Endothelial cell of hepatic sinusoid (primary cell): ENCODE measurements at regions not wholly inside any gene's neighbourhood (a gene's known extent, or its start where the extent isn't known, plus 50 kb on each side); places are given as distances from the start of the nearest gene placed in this dataset.

Source experiments
- in situ Hi-C: cut with HindIII; loops from 2 replicates; pipeline ENCODE4 v1.10.0; 2017; ENCODE audit warnings: low sequenced_read_pairs

DNA sequence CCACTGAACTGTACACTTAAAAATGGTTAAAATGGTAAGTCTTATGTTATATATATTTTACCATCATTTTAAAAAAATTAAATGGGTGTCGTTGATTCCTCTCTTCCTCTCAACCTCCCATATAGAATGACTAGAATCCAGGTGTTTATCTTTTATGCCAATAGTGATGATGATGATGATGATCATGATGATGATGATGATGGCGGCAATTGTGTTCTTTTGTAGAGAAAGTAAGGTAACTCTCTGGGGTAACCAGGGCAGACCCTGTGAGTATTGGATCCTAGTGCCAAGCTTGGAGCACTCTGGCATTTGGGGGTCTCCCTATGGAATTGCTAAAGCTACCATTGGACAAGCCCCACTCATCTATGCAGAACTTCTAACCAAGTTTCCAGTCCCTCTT is 113.6 kb downstream of the GLI2 start:
- in situ Hi-C loops: no loop called here

DNA sequence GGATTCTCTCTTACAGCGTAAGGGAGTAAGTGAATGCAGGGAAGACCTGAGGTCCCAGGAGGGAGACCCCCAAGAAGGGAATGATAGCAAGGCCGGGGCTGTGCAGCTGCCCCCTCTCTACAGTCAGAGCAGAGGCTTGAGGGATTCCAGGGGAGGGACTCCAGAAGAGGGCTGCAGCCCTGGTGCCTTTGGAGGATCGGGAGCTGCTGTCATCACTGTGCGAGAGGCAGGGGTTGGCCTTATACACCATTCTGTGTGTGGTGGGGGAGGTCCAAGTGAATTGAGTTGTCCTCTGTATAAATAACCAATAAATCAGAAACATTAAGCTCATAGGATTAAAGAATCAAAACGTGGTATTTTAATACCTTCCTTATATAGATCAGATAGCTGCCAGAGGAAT is 114.9 kb downstream of the GLI2 start:
- in situ Hi-C loops: no loop called here

DNA sequence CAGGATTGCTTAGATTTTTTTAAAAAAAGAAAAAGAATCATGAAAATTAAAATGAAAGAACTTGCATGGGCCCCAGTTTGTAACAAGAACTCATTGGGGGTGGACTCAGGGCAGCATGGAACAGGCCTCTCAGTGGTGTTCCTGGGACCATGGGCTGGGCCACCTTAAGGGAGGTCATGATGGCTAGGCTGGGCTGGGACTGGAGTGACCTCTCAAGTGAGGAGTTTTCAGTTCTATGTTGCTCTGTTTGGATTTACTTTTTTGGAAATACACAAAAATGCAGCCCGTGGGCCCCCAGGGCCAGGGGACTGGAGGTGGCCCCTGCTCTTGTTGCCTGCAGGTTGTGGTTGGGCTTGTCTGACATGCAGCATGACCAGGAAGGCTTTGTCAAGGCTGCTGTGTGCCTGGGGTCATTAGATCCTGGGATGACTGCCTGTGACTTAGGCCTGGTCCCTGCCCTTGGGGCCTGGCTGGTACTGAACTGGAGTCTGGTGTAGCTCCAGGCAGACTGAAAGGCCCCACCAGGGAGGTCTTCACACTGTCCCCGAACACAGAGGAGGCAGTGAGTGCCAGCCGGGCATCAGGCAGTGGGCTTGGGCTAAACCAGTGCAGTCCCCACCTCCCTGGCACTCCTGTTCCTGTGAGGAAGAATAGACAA is 115.6 kb downstream of the GLI2 start:
- in situ Hi-C loops: no loop called here

DNA sequence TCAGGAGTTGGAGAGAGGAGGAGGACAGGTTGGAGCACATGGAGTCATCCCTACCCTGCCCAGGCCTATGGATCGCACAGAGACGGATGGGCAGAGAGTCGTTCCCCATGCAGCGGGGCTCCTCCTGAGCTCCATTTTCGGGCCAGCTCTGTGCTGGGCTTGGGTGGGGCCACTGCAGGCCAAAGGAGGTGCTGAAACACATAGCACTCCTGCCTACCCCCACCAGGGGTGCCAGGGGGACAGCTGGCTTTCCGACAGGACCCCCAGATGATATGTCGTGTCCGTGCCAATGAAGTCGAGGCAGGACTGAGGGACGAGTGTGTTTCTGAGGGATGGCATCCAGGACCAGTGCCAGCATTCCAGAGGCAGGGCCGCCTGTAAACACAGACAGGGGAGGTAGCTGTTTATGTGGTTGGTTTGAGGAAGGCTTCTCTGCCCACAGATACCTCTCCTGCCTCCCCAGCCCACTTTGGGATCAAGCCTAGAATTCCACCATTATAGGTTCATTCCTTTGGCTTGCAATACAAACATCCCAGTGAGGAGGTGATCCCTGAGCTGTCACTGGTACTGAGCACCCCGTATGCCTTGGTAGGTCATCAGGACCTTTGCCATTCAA is 116.6 kb downstream of the GLI2 start:
- in situ Hi-C loops: no loop called here

DNA sequence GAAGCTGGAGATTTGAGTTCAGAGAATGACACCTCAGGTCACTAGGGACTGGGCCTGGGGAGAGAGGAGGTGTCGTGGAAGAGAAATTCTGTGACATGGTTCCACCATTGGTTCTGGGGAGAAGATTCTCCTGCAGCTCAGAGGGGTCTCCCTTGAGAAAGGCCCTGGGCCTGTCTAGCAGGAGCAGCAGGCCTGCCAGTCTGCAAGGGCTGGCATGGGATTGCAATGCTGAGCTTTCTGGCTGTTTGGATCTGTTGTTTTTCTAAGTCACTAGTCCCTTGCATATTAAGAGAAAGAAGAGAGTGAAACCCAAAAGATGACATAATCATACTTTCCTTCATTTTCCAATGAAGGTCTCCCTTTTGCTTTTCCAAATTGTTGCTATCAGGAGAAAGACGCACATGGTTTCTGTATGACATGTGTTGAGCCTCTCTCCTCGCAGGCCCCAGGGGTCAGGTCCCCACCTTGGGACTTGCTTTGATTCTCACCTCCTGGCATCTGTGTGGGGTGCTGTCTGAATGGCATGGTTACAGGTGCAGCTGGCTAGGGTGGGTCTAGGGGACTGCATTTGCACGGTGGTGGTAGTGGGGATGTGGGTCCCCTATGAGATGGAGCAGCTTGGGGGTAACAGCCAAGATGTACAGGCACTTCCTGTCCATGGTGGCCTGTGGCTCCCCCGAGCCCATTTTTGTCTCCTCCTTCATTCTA is 117.8 kb downstream of the GLI2 start:
- in situ Hi-C loops: no loop called here

DNA sequence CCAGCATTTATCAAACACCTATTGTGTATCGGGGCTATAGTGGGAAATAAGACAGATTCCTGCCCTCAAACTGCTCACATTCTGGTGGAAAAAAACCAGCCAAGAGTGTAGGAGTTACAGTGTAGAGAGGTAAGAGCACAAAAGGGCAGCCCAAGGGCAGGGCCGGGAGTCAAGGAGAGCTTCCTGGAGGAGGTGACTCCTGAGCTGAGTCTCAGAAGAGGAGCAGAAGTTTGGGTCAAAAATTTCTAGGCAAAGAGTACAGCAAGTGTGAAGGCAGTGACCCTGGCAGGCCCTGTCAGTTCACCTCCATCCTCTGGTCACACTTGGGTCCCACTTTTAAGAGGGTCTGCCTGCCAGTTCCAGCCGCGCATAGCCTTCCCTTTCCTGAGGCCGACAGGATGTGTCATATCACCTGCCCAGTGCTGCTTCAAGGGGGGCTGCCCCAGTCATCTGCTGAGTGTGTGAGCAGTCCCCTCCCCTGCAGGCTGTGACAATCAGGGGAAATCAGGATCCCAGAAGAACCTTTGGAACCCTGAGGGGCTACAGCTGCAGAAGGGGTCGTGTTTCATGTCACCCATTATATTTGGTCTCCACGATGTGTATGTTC is 118.4 kb downstream of the GLI2 start:
- in situ Hi-C loops: no loop called here

DNA sequence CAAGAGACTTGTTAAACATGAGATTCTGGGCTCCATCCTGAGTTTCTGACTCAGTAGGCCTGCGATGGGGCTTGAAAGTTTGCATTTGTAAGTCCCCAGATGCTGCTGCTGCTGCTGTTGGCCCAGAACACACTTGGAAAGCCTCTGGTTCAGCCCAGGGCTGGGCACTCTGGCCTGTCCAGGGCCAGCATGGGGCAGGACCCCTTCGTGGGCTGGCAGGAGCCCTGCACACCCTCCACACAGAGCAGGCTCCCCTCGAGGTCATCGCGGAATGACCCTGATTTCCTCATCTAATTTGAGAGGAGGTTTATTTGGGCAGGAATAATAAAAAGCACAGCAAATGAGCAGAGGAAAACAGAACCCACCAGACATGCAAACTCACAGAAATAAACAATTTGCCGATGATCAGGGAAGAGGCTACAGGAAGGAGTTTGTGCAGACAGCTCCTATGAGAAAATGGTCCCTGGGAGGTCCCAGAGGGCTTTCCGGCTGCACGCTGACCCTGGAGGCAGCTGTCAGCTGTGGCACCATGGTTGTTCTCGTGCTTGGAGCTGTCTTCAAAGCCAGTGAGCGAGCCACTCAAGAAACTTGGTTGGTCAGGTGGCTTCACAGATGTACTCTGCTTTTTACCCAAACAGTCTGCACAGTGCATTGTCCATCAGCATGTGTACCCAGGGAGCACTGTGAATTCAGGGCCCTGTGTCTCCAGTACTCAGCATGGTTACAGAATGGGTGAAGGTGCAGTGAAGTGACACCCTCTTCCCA is 119.3 kb downstream of the GLI2 start:
- in situ Hi-C loops: no loop called here

DNA sequence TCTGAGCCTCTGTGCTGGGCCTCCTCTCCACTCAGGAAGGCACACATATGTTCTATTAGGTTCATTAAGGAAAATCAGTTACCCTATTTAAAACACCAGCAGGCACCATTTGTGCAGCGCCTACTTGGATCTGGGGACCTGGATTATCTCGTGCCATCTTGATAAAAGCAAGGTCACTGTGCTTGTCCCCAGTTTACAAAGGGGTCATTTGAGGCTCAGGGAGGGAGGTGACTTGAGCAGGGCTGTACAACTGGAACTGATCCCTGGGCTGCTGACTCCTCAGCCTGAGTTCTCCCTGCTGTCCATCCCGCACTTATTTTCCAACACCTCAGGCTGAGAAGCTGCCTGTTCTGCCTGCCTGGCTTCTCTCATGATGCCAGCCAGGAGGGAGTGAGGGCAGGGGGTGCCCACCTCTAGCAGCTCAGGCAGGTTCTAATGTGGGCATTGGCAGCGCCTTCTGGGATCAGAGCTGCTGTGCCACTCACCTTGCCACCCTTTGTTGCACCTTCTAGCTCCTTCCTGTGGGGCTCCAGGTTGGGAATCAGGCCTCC is 120.3 kb downstream of the GLI2 start:
- in situ Hi-C loops: no loop called here

DNA sequence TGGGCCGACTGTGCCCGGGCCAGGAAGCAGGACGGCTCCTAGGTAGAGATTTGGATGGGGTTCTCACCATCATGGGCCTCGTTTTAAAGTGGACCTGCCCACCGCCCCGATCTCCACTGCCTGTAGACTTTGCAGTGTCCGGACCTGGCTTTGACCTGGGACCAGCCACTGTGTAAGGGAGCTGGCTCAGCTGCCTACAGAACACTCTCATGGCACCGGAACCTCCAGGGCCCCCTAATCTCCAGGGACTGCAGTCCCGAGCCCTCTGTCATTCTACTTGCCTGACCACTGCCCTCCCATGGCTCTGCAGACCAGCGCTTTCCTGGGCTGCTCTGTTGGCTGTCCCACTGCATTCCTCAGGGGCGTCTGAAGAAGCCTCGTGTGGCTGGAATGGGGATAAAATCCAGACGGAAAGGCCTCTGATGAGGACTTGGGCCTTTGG is 120.8 kb downstream of the GLI2 start:
- in situ Hi-C loops: no loop called here

DNA sequence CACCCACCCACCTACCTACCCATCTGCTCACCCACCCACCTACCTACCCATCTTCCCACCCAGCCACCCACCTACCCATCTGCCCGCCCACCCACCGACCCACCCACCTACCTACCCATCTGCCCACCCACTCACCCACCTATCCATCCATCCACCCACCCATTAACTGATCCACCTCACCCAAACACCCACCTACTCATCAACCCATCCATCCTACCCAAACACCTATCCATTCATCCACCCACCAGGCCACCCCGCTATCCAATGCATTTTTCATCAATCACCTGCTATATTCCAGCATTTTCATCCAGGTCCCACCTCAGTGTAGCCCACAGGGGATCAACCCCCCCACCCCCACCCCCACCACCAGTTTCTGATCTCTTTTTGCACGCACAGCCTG is 121.8 kb downstream of the GLI2 start:
- in situ Hi-C loops: no loop called here

DNA sequence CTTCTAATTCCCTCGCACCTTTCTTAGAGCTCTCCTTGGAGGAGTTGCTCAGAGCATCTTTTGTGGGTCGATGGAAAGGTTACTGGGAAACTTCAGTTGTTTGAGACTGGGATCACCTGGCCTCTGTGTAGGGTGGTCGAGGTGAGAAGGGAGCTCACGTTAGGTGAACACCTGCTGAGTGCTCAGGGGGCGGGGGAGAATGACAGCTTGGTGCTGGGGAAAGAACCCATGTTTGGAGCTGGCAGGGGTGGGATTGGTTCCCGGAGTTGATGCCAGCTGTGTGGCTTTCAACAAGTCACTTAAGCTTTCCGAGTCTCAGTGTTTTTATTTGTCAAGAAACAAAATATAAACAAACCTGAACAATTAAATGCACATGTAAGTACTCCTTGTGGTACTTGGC is 122.3 kb downstream of the GLI2 start:
- in situ Hi-C loops: no loop called here

DNA sequence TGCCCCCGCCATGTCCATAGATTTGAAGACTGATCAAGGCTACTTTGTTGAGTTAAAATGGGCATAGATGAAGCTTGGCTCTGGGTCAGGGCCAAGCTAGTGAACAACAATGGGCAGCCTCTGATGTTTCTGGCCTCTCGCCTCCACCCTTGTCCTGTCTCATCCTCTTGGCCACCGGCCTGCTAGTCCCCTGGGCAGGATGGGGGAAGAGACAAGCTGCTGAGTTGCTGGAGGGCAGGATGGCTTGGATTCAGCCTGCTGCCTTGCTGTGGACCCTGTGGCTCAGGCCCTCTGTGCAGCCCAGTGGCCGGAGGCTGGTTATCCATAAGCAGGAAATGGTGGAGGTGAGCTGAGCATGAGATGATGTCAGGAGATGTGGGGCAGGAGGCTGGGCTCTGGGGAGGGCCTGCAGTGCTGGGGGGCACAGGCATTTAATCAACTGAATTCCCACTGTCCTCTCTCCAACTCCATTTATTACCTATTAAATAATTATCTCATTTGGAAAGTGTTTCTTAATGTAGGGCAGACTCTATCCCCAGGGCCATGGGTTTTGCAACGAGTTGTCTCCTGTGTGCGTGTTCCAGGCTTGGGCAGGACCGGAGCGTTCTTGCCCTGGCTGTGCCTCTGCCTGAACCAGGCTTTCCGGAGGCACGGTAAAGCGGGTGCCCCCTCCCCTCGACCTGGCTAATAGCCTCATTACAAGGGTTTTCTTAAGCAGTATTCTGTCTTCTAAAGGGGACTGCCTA is 122.9 kb downstream of the GLI2 start:
- in situ Hi-C loops: no loop called here

DNA sequence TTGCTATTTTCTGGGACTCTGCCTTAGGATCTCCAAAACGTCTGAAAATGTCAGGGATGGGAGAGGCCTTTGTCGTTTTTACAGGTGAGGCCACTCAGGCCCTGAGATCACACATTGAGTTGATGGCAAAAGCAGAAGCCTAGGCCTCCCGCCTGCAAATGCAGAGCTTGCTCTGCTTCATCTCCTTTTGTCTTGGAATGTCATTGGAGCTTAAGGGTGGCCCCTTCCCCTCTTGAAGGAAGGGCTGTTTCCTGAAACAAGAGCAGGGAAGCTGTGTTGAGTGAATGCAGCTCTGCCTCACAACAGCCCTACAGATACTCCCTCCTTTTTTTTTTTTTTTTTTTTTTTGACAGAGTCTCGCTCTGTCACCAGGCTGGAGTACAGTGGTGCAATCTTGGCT is 123.5 kb downstream of the GLI2 start:
- in situ Hi-C loops: no loop called here

DNA sequence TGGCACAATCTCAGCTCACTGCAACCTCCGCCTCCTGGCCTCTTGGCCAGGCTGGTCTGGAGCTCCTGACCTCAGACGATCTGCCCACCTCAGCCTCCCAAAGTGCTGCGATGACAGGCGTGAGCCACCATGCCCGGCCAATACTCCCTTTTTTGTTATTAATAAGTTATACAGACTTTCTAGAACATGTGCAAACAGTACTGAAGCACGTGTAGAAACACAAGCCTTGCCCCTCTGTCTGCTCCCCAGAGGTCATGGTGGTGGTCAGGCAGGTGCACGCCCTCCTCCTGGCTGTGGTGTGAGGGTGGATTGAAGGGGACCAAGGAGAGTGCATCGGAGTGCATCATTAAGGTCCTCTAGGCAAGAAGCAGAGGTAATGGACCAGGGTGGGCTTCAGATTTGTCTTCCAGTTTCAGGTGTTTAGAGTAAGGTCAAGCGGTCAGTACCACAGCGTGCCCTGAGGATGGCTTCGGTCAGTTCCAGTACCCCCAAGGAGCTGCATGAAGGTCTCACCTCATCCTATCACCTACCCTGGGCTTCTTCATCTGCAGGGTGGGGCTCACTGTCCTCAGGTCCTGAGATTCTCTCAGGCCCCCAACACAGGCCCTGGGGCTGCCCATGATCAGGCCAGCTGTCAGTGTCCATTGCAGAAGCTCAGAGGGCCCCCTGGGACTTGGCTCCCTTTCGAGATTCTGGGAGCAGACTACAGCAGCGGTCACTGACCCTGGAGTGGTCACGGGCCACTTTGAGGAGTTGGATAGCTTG is 124.3 kb downstream of the GLI2 start:
- in situ Hi-C loops: no loop called here

DNA sequence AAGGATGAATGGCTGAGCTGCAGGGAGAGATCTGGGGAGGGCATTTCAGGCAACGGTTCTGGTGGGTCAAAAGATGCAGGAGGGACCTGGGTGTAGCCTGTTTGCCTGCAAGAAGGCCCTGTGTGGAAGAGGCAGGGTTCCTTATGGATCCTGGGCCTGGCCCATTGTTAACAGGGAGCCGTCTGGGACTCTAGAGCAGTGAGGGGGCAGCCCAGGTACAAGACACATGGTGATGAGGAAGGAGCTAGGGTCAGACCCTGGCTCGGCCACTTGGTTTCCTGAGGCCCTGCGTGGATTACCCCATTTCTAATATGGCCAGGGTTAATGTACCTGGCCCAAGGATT is 124.9 kb downstream of the GLI2 start:
- in situ Hi-C loops: no loop called here

DNA sequence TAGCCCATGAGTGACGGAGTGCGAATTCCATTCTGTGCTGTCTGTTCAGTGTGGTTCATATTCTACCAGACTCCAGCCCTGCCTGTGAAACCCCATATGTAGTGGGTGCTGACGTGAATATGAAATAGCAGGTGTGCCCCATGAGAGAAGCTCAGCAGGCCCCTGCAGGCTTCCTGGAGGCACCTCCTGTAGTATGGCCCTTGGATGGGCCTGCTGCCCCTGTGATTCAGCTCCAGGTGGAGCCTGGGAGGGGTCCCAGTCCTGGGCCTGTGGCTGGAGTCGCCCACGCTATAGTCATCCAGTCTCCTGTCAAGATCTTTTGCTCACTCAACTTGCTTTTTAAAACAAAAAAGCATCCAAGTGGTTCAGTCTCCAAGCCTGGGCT is 125.5 kb downstream of the GLI2 start:
- in situ Hi-C loops: no loop called here

DNA sequence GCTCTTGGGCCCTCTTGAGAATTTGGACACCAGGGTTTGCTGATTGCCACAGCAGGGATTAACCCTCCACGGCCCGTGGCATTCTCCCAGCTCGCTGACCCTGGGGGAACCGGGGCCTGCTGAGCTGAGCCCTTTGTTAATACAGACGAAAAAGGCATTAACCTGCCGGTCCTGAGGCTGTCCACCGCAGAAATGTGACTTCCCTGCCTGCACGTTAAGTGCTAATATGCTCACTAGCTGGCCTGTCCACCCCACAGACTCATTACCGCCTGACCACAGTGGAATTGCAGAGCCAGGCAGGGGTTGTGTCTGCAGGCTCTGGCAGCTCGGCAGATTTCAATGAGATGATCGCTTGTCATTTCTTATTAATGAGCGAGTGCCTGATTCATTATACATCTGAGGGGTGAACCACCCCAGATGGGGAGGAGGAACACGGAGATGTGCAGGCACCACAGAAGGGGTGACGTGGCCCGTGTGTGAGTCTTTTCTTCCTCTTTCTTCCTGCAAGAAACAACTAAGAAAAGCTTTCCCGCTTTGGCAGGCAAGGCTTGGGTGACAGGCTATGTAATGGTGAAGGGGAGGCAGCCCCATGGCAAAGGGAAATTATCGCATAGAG is 126.0 kb downstream of the GLI2 start:
- in situ Hi-C loops: no loop called here

DNA sequence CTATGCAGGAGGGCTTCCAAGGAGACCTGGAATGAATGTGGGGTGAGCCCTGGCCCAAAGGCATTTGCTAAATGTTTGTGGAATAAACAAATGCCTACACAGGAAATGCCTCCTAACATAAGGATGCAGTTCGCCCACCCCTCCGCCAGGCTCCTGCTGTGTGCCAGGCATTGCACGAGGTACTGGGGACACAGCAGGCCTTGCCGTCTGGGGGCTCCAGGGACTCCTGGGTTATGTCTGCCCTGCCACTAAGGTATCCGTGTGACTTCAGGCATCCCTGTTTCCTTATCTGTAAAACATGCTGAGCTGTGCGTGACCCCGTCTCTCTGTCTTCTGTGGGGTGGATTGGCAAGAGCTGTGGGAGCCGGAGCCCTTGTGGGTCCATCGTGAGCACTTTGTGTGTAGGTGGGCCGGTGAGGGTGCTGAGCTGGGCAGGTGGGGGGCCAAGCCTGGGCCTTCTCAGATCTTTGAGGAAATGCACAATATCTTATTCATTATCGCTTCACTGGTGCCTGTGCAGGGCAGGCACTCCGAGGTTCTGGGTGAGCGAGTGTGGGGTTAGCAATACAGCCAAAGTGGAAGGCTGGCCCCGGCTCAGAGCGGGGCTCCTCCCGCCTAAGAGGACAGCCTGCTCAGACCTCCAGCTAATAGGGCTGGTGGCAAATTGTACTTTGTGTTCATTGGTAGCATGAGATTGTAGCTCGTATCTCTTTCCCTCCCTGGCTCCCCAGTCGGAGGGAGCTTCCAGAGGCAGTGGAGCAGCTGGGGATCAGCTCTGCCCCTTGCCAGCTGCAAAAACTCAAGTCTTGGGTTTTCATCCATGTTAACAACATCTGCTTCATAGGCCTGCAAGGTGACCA is 126.8 kb downstream of the GLI2 start:
- in situ Hi-C loops: no loop called here
